A549 (cell line): ENCODE measurements at regions not wholly inside any gene's neighbourhood (a gene's known extent, or its start where the extent isn't known, plus 50 kb on each side); places are given as distances from the start of the nearest gene placed in this dataset.

Experiments used
- ATAC-seq, 2 experiments: fragments of 200-7000 bp in 1 of 2; fragments of >200 bp in 1 of 2; cut with Nextera tagmentation in 1 of 2; cut with Tn5 transposase in 1 of 2; 3 replicates each; pipeline versions ENCODE4 v1.8.0 to v1.9.1; 2018 to 2020; ENCODE audit warnings: mild to moderate bottlenecking in 1 of 2, moderate library complexity in 1 of 2
- CTCF ChIA-PET: fragments of 300-600 bp; sonication (Branson Sonifier 250); formaldehyde crosslinking; extraction: SDS; loops from one replicate; lab custom pipeline; 2021; ENCODE audit warnings: antibody characterized with exemption, inconsistent platforms; lab: Yijun Ruan, JAX
- POLR2A ChIA-PET: fragments of 350-600 bp; formaldehyde crosslinking; extraction: SDS; loops from one replicate; lab custom pipeline; 2021; ENCODE audit warnings: antibody characterized with exemption, inconsistent platforms; lab: Yijun Ruan, JAX
- DNase-seq, 2 experiments: peaks; one replicate each; pipeline versions ENCODE4 v3.0.0 to v3.0.0-alpha.2; 2011 to 2016; ENCODE audit warnings: low read depth in 1 of 2, low spot score in 1 of 2
- FAIRE-seq: peaks from 2 replicates; lab custom pipeline; 2011; peaks lifted over from hg19 to GRCh38; lab: Jason Lieb, UNC
- H3K27ac ChIP-seq, 2 experiments: fragments of >200 bp; sonication (Bioruptor Twin); formaldehyde crosslinking; 3 replicates each; pipeline ENCODE4 v1.5.1; 2016 to 2017
- H3K4me1 ChIP-seq: fragments of >200 bp; sonication (Bioruptor Twin); formaldehyde crosslinking; 3 replicates; pipeline ENCODE4 v1.6.1; 2016
- H3K4me2 ChIP-seq: fragments of >200 bp; sonication (Bioruptor Twin); formaldehyde crosslinking; 3 replicates; pipeline ENCODE4 v1.6.1; 2016
- H3K4me3 ChIP-seq: fragments of >200 bp; sonication (Bioruptor Twin); formaldehyde crosslinking; 3 replicates; pipeline ENCODE4 v1.5.1; 2016
- H3K9me3 ChIP-seq: fragments of >200 bp; sonication (Bioruptor Twin); formaldehyde crosslinking; 3 replicates; pipeline ENCODE4 v1.6.1; 2016
- CBX2 ChIP-seq: fragments of 200-600 bp; sonication (generic); IDR thresholded peaks from 2 replicates; pipeline ENCODE4 v1.6.1; 2016; ENCODE audit warnings: low read depth, mild to moderate bottlenecking, borderline replicate concordance
- CBX8 ChIP-seq: fragments of 200-600 bp; sonication (generic); IDR thresholded peaks from 2 replicates; pipeline ENCODE4 v1.6.1; 2016
- CEBPB ChIP-seq, 2 experiments: fragments of >200 bp in 1 of 2; sonication (Bioruptor Twin) in 1 of 2; formaldehyde crosslinking in 1 of 2; IDR thresholded peaks; 2 replicates each; pipeline ENCODE4 v1.6.1; 2012 to 2016
- HDAC2 ChIP-seq: fragments of 200-600 bp; sonication (generic); IDR thresholded peaks from 2 replicates; pipeline ENCODE4 v1.6.1; 2016
- HEYL ChIP-seq: fragments of 250-450 bp; sonication (Bioruptor Pico); IDR thresholded peaks from 2 replicates; pipeline ENCODE4 v1.8.0; 2021; ENCODE audit warnings: mild to moderate bottlenecking, moderate library complexity
- HOXB13 ChIP-seq: fragments of 250-450 bp; sonication (Bioruptor Pico); IDR thresholded peaks from 2 replicates; pipeline ENCODE4 v1.5.0; 2020; ENCODE audit warnings: low read depth, mild to moderate bottlenecking, moderate library complexity
- HOXB5 ChIP-seq: fragments of 250-450 bp; sonication (Bioruptor Pico); IDR thresholded peaks from 2 replicates; pipeline ENCODE4 v1.5.0; 2020; ENCODE audit warnings: mild to moderate bottlenecking, moderate library complexity
- JUNB ChIP-seq: fragments of >200 bp; sonication (Bioruptor Twin); formaldehyde crosslinking; IDR thresholded peaks from 2 replicates; pipeline ENCODE4 v1.6.1; 2016
- MAZ ChIP-seq: fragments of 150-350 bp; IDR thresholded peaks from 2 replicates; pipeline ENCODE4 v1.6.1; 2014; ENCODE audit warnings: antibody characterized with exemption, low read depth, low read length, borderline replicate concordance
- MYC ChIP-seq: IDR thresholded peaks from 2 replicates; pipeline ENCODE4 v1.6.1; 2012; ENCODE audit warnings: mild to moderate bottlenecking, inconsistent platforms, low read length, improper control_type of control experiment, borderline replicate concordance
- NPAS2 ChIP-seq: fragments of 250-450 bp; sonication (Bioruptor Pico); IDR thresholded peaks from 2 replicates; pipeline ENCODE4 v1.8.0; 2022; ENCODE audit warnings: mild to moderate bottlenecking, moderate library complexity, borderline replicate concordance
- NR3C1 ChIP-seq: fragments of >200 bp; sonication (Bioruptor Twin); formaldehyde crosslinking; IDR thresholded peaks from 3 replicates; pipeline ENCODE4 v1.6.1; 2017
- POLR2AphosphoS2 ChIP-seq: conservative IDR thresholded peaks from 2 replicates; pipeline ENCODE4 v1.6.1; 2012; ENCODE audit warnings: low read length, improper control_type of control experiment, inconsistent platforms
- RAD21 ChIP-seq, 2 experiments: fragments of >200 bp in 1 of 2; sonication (Bioruptor Twin) in 1 of 2; formaldehyde crosslinking in 1 of 2; IDR thresholded peaks in 1 of 2; conservative IDR thresholded peaks in 1 of 2; 2 replicates in 1 of 2; 3 replicates in 1 of 2; pipeline ENCODE4 v1.6.1; 2012 to 2018; ENCODE audit warnings: inconsistent platforms in 1 of 2
- RARB ChIP-seq: fragments of 250-450 bp; sonication (Bioruptor Pico); IDR thresholded peaks from 2 replicates; pipeline ENCODE4 v1.8.0; 2021; ENCODE audit warnings: mild to moderate bottlenecking, moderate library complexity
- SMC3 ChIP-seq: fragments of >200 bp; sonication (Bioruptor Twin); formaldehyde crosslinking; IDR thresholded peaks from 3 replicates; pipeline ENCODE4 v1.6.1; 2018; ENCODE audit warnings: inconsistent platforms
- SREBF2 ChIP-seq: fragments of 450-650 bp; IDR thresholded peaks from 2 replicates; pipeline ENCODE4 v1.6.1; 2014; ENCODE audit warnings: mild to moderate bottlenecking, moderate library complexity
- WGBS: methylation state at CpG from one replicate; pipeline ENCODE4 v1.1.6; 2017; ENCODE audit errors: missing lambda C conversion rate; 5-methylcytosine and 5-hydroxymethylcytosine counted together
- TF ChIP-seq, protein P1 (sequence below): fragments of 150-350 bp; IDR thresholded peaks from 2 replicates; pipeline ENCODE4 v1.6.1; 2014; ENCODE audit warnings: low read depth, mild to moderate bottlenecking, low read length
- TF ChIP-seq, protein P2 (sequence below): fragments of >200 bp; sonication (Bioruptor Twin); formaldehyde crosslinking; IDR thresholded peaks from 3 replicates; pipeline ENCODE4 v1.5.1; 2016
- TF ChIP-seq, protein P3 (sequence below): IDR thresholded peaks from 2 replicates; pipeline ENCODE4 v1.6.1; 2012
- TF ChIP-seq, protein P4 (sequence below): fragments of >200 bp; sonication (Bioruptor Twin); formaldehyde crosslinking; IDR thresholded peaks from 2 replicates; pipeline ENCODE4 v1.6.1; 2016

DNA sequence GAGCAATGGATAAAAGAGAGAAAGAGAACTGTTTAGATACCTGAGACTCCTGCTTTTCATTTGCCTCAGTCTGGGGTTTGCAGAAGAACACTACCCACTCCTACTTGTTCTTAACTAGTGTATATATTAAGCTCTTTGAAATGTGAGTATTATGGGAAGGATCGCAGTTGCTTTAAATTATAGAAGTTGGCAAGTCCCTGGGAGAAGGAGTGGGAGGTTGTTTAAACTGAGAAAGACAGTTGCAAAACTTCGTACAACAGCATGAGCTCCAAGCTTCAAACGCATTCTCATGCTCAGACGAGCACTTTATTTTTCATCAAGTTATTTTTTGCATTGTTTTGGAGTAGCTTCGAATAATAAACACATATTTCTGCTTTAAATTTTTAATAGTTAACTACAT lies 88.1 kb upstream of the C1QTNF7 start:
- TF ChIP-seq, protein P1, sequence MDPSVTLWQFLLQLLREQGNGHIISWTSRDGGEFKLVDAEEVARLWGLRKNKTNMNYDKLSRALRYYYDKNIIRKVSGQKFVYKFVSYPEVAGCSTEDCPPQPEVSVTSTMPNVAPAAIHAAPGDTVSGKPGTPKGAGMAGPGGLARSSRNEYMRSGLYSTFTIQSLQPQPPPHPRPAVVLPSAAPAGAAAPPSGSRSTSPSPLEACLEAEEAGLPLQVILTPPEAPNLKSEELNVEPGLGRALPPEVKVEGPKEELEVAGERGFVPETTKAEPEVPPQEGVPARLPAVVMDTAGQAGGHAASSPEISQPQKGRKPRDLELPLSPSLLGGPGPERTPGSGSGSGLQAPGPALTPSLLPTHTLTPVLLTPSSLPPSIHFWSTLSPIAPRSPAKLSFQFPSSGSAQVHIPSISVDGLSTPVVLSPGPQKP, result no peak
- TF ChIP-seq HOXB13 (CRISPR knock-in tag) (no peak), POLR2AphosphoS2 (no peak), HEYL (no peak), MAZ (no peak), RARB (CRISPR knock-in tag) (no peak), RAD21 (conservative IDR thresholded peaks at IDR 0.05 in 1 of 2, IDR thresholded peaks at IDR 0.05 in 1 of 2) (no peak)
- TF ChIP-seq, protein P2, sequence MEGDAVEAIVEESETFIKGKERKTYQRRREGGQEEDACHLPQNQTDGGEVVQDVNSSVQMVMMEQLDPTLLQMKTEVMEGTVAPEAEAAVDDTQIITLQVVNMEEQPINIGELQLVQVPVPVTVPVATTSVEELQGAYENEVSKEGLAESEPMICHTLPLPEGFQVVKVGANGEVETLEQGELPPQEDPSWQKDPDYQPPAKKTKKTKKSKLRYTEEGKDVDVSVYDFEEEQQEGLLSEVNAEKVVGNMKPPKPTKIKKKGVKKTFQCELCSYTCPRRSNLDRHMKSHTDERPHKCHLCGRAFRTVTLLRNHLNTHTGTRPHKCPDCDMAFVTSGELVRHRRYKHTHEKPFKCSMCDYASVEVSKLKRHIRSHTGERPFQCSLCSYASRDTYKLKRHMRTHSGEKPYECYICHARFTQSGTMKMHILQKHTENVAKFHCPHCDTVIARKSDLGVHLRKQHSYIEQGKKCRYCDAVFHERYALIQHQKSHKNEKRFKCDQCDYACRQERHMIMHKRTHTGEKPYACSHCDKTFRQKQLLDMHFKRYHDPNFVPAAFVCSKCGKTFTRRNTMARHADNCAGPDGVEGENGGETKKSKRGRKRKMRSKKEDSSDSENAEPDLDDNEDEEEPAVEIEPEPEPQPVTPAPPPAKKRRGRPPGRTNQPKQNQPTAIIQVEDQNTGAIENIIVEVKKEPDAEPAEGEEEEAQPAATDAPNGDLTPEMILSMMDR, result no peak
- DNase-seq, result no peak
- Histone ChIP-seq H3K4me2 (no peak overlapping the region), H3K27ac (no peak overlapping the region), H3K4me1 (no peaks in the 10 kb centered on the region), H3K9me3 (no peaks in the 10 kb centered on the region), H3K4me3 (no peak overlapping the region)
- CTCF ChIA-PET, result interaction anchor here (0.7 kb wide), 1 partner anchor 33 kb away, joined by 3 read pairs; no protein-coding TSS in a partner anchor
- no peak for FAIRE-seq
- POLR2A ChIA-PET, result no interaction called here
- ATAC-seq, result no peak
- 54% methylated on average over 5 of the region's 5 CpGs for WGBS

DNA sequence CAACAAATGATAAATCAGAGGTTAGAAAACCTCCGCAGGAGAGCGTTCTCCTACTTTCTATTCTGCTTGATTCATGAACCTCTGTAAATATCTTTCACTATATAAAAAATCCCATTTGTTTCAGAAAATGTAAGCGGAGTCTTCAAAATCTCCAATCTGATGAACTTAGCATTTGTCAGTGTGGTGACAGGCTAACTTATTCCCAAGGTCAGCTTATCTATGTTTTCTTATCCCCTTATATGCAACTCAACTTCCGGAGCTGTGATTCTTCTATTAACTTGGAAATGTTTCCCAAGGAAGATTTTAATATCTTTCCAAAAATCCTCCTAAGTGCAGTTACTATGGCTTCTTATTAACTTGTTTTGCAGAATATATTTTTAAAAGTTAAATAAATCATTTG lies 87.5 kb upstream of the C1QTNF7 start:
- no peaks in the 10 kb centered on the region for H3K9me3 ChIP-seq
- DNase-seq (no peak), FAIRE-seq (no peak), ATAC-seq (no peak)
- H3K4me1 ChIP-seq, result no peaks in the 10 kb centered on the region
- 90% methylated on average over 4 of the region's 4 CpGs for WGBS
- H3K4me3 ChIP-seq, result no peak overlapping the region
- POLR2A ChIA-PET, result no interaction called here
- CTCF ChIA-PET, result interaction anchor here (0.7 kb wide), 1 partner anchor 33 kb away, joined by 3 read pairs; no protein-coding TSS in a partner anchor
- no peak for TF ChIP-seq CEBPB (IDR thresholded peaks at IDR 0.05)
- TF ChIP-seq RARB (CRISPR knock-in tag), result no peak
- no peak for TF ChIP-seq NPAS2 (CRISPR knock-in tag)
- TF ChIP-seq CBX2, result no peak
- TF ChIP-seq POLR2AphosphoS2, result no peak
- TF ChIP-seq, protein P3, sequence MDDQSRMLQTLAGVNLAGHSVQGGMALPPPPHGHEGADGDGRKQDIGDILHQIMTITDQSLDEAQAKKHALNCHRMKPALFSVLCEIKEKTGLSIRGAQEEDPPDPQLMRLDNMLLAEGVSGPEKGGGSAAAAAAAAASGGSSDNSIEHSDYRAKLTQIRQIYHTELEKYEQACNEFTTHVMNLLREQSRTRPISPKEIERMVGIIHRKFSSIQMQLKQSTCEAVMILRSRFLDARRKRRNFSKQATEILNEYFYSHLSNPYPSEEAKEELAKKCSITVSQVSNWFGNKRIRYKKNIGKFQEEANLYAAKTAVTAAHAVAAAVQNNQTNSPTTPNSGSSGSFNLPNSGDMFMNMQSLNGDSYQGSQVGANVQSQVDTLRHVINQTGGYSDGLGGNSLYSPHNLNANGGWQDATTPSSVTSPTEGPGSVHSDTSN, result no peak
- no peak for TF ChIP-seq NR3C1
- no peak for TF ChIP-seq SREBF2
- TF ChIP-seq, protein P4, sequence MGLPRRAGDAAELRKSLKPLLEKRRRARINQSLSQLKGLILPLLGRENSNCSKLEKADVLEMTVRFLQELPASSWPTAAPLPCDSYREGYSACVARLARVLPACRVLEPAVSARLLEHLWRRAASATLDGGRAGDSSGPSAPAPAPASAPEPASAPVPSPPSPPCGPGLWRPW, result no peak
- TF ChIP-seq HOXB5, result no peak
- TF ChIP-seq MYC, result no peak
- TF ChIP-seq CBX8, result no peak
- no peak for TF ChIP-seq HEYL
- TF ChIP-seq SMC3, result no peak
- no peak for TF ChIP-seq HDAC2
- TF ChIP-seq JUNB, result no peak
- no peak overlapping the region for H3K27ac ChIP-seq
- H3K4me2 ChIP-seq, result no peak overlapping the region
